ENCODE measurements at regions not wholly inside any gene's neighbourhood (a gene's known extent, or its start where the extent isn't known, plus 50 kb on each side); places are given as distances from the start of the nearest gene placed in this dataset.

GRCh38 chr5:2220741-2221140 lies 338.0 kb upstream of the IRX4 start:
- no peaks in the 10 kb centered on the region for H3K36me3 Mint-ChIP-seq
- no peak for DNase-seq
- ChIA-PET CTCF (ENCODE audit: partially characterized antibody) (no interaction called here), POLR2A (ENCODE audit: partially characterized antibody) (no interaction called here)
- H3K36me3 ChIP-seq (ENCODE audit: insufficient read depth, low read length), result no peaks in the 10 kb centered on the region
- H3K27ac ChIP-seq (ENCODE audit: low read depth, low read length), result no peak overlapping the region
- no peaks in the 10 kb centered on the region for H3K4me1 ChIP-seq (ENCODE audit: insufficient read depth, low read length)
- no peaks in the 10 kb centered on the region for H3K4me1 Mint-ChIP-seq
- no peaks in the 10 kb centered on the region for H3K27me3 ChIP-seq (ENCODE audit: insufficient read depth, low read length)
- peaks cover 0 to 2% (median 0%) of the 10 kb centered on the region in 8 donors for H3K9me3 Mint-ChIP-seq
- no peaks in the 10 kb centered on the region for H3K27me3 Mint-ChIP-seq
- intact Hi-C loops (cut with micrococcal nuclease), result no loop called here
- no peak overlapping the region for H3K27ac Mint-ChIP-seq
- H3K9me3 ChIP-seq (ENCODE audit: control insufficient read depth in 1 of 2, low read length in 2 of 2), result no peaks in the 10 kb centered on the region
- H3K4me3 ChIP-seq (ENCODE audit: low read length in 2 of 2), result no peak overlapping the region
- H3K4me3 Mint-ChIP-seq, result no peak overlapping the region

- ChIA-PET CTCF (ENCODE audit: partially characterized antibody) (no interaction called here), POLR2A (ENCODE audit: partially characterized antibody) (no interaction called here)
- Histone ChIP-seq H3K36me3 (ENCODE audit: insufficient read depth, low read length) (no peaks in the 10 kb centered on the region), H3K4me3 (ENCODE audit: low read length in 2 of 2) (no peak overlapping the region), H3K4me1 (ENCODE audit: insufficient read depth, low read length) (no peaks in the 10 kb centered on the region), H3K27me3 (ENCODE audit: insufficient read depth, low read length) (no peaks in the 10 kb centered on the region), H3K27ac (ENCODE audit: low read depth, low read length) (no peak overlapping the region), H3K9me3 (ENCODE audit: control insufficient read depth in 1 of 2, low read length in 2 of 2) (no peaks in the 10 kb centered on the region)
- intact Hi-C loops (cut with micrococcal nuclease), result no loop called here
- DNase-seq, result no peak
- H3K36me3 Mint-ChIP-seq, result no peaks in the 10 kb centered on the region
- peaks cover 0 to 2% (median 0%) of the 10 kb centered on the region in 8 donors for H3K9me3 Mint-ChIP-seq
- H3K27me3 Mint-ChIP-seq, result no peaks in the 10 kb centered on the region
- H3K27ac Mint-ChIP-seq, result no peak overlapping the region
- H3K4me1 Mint-ChIP-seq, result no peaks in the 10 kb centered on the region
- no peak overlapping the region for H3K4me3 Mint-ChIP-seq
Measured at GRCh38 chr5:2219149-2219776, 336.5 kb upstream of the IRX4 start.

GRCh38 chr5:2217219-2217618 lies 334.5 kb upstream of the IRX4 start:
- no peaks in the 10 kb centered on the region for H3K4me1 Mint-ChIP-seq
- ChIA-PET POLR2A (ENCODE audit: partially characterized antibody) (no interaction called here), CTCF (ENCODE audit: partially characterized antibody) (no interaction called here)
- Histone ChIP-seq H3K27ac (ENCODE audit: low read depth, low read length) (no peak overlapping the region), H3K4me3 (ENCODE audit: low read length in 2 of 2) (no peak overlapping the region), H3K4me1 (ENCODE audit: insufficient read depth, low read length) (no peaks in the 10 kb centered on the region), H3K36me3 (ENCODE audit: insufficient read depth, low read length) (no peaks in the 10 kb centered on the region), H3K9me3 (ENCODE audit: control insufficient read depth in 1 of 2, low read length in 2 of 2) (no peaks in the 10 kb centered on the region), H3K27me3 (ENCODE audit: insufficient read depth, low read length) (no peaks in the 10 kb centered on the region)
- no peak overlapping the region for H3K27ac Mint-ChIP-seq
- H3K27me3 Mint-ChIP-seq, result no peaks in the 10 kb centered on the region
- no peaks in the 10 kb centered on the region for H3K36me3 Mint-ChIP-seq
- intact Hi-C loops (cut with micrococcal nuclease), result no loop called here
- no peak for DNase-seq
- H3K4me3 Mint-ChIP-seq, result no peak overlapping the region
- H3K9me3 Mint-ChIP-seq, result peaks cover 0 to 2% (median 0%) of the 10 kb centered on the region in 8 donors

- Histone ChIP-seq H3K27me3 (ENCODE audit: insufficient read depth, low read length) (no peaks in the 10 kb centered on the region), H3K27ac (ENCODE audit: low read depth, low read length) (no peak overlapping the region), H3K4me1 (ENCODE audit: insufficient read depth, low read length) (no peaks in the 10 kb centered on the region), H3K4me3 (ENCODE audit: low read length in 2 of 2) (no peak overlapping the region), H3K36me3 (ENCODE audit: insufficient read depth, low read length) (no peaks in the 10 kb centered on the region), H3K9me3 (ENCODE audit: control insufficient read depth in 1 of 2, low read length in 2 of 2) (no peaks in the 10 kb centered on the region)
- no peaks in the 10 kb centered on the region for H3K27me3 Mint-ChIP-seq
- ChIA-PET POLR2A (ENCODE audit: partially characterized antibody) (no interaction called here), CTCF (ENCODE audit: partially characterized antibody) (no interaction called here)
- no peaks in the 10 kb centered on the region for H3K36me3 Mint-ChIP-seq
- H3K9me3 Mint-ChIP-seq, result peaks cover 0 to 2% (median 0%) of the 10 kb centered on the region in 8 donors
- no peak overlapping the region for H3K27ac Mint-ChIP-seq
- intact Hi-C loops (cut with micrococcal nuclease), result no loop called here
- no peaks in the 10 kb centered on the region for H3K4me1 Mint-ChIP-seq
- DNase-seq, result no peak
- no peak overlapping the region for H3K4me3 Mint-ChIP-seq
Measured at GRCh38 chr5:2214910-2215590, 332.3 kb upstream of the IRX4 start.

GRCh38 chr5:2213121-2213730 lies 330.5 kb upstream of the IRX4 start:
- no peaks in the 10 kb centered on the region for H3K4me1 ChIP-seq (ENCODE audit: insufficient read depth, low read length)

GRCh38 chr5:2212481-2212880 lies 329.8 kb upstream of the IRX4 start:
- no peaks in the 10 kb centered on the region for H3K9me3 ChIP-seq (ENCODE audit: control insufficient read depth in 1 of 2, low read length in 2 of 2)
- Mint-ChIP-seq H3K27ac (no peak overlapping the region), H3K9me3 (no peaks in the 10 kb centered on the region), H3K4me3 (no peak overlapping the region), H3K36me3 (no peaks in the 10 kb centered on the region), H3K27me3 (peaks cover 0 to 3% of the 10 kb centered on the region in 2 donors), H3K4me1 (no peaks in the 10 kb centered on the region)
- no peak for DNase-seq
- no peaks in the 10 kb centered on the region for H3K36me3 ChIP-seq (ENCODE audit: insufficient read depth, low read length)
- H3K4me1 ChIP-seq (ENCODE audit: insufficient read depth, low read length), result no peaks in the 10 kb centered on the region
- H3K4me3 ChIP-seq (ENCODE audit: low read length in 2 of 2), result no peak overlapping the region
- CTCF ChIA-PET (ENCODE audit: partially characterized antibody), result no interaction called here
- H3K27me3 ChIP-seq (ENCODE audit: insufficient read depth, low read length), result no peaks in the 10 kb centered on the region
- no peak overlapping the region for H3K27ac ChIP-seq (ENCODE audit: low read depth, low read length)
- intact Hi-C loops (cut with micrococcal nuclease), result no loop called here
- POLR2A ChIA-PET (ENCODE audit: partially characterized antibody), result no interaction called here

More at GRCh38 chr5:2213121-2213730, 330.5 kb upstream of the IRX4 start:
- H3K4me3 Mint-ChIP-seq, result no peak overlapping the region
- no peak overlapping the region for H3K27ac ChIP-seq (ENCODE audit: low read depth, low read length)
- H3K36me3 ChIP-seq (ENCODE audit: insufficient read depth, low read length), result no peaks in the 10 kb centered on the region
- no peak for DNase-seq
- H3K27me3 ChIP-seq (ENCODE audit: insufficient read depth, low read length), result no peaks in the 10 kb centered on the region
- intact Hi-C loops (cut with micrococcal nuclease), result no loop called here
- no peak overlapping the region for H3K27ac Mint-ChIP-seq
- H3K9me3 Mint-ChIP-seq, result no peaks in the 10 kb centered on the region
- peaks cover 0 to 2% of the 10 kb centered on the region in 2 donors for H3K27me3 Mint-ChIP-seq
- H3K4me1 Mint-ChIP-seq, result no peaks in the 10 kb centered on the region
- no peaks in the 10 kb centered on the region for H3K36me3 Mint-ChIP-seq
- H3K9me3 ChIP-seq (ENCODE audit: control insufficient read depth in 1 of 2, low read length in 2 of 2), result no peaks in the 10 kb centered on the region
- ChIA-PET POLR2A (ENCODE audit: partially characterized antibody) (no interaction called here), CTCF (ENCODE audit: partially characterized antibody) (no interaction called here)
- no peak overlapping the region for H3K4me3 ChIP-seq (ENCODE audit: low read length in 2 of 2)

GRCh38 chr5:2208239-2208544 lies 325.5 kb upstream of the IRX4 start:
- Histone ChIP-seq H3K27me3 (ENCODE audit: insufficient read depth, low read length) (no peaks in the 10 kb centered on the region), H3K4me1 (ENCODE audit: insufficient read depth, low read length) (no peaks in the 10 kb centered on the region), H3K27ac (ENCODE audit: low read depth, low read length) (no peak overlapping the region), H3K9me3 (ENCODE audit: control insufficient read depth in 1 of 2, low read length in 2 of 2) (no peaks in the 10 kb centered on the region), H3K36me3 (ENCODE audit: insufficient read depth, low read length) (no peaks in the 10 kb centered on the region), H3K4me3 (ENCODE audit: low read length in 2 of 2) (no peak overlapping the region)
- no peak for DNase-seq
- POLR2A ChIA-PET (ENCODE audit: partially characterized antibody), result no interaction called here
- intact Hi-C loops (cut with micrococcal nuclease), result no loop called here
- CTCF ChIA-PET (ENCODE audit: partially characterized antibody), result no interaction called here
- Mint-ChIP-seq H3K9me3 (no peaks in the 10 kb centered on the region), H3K4me3 (no peak overlapping the region), H3K27me3 (peaks cover 4 to 11% of the 10 kb centered on the region in 2 donors), H3K27ac (no peak overlapping the region), H3K4me1 (no peaks in the 10 kb centered on the region), H3K36me3 (no peaks in the 10 kb centered on the region)

Measured in CD4-positive, alpha-beta memory T cell (primary cell).